Activated naive CD8-positive, alpha-beta T cell treated with anti-CD3 and anti-CD28 coated beads, Interleukin-2, amount 10 ng/mL, durations not matched to agents 7 days and 5 days (primary cell): ENCODE measurements at regions not wholly inside any gene's neighbourhood (a gene's known extent, or its start where the extent isn't known, plus 50 kb on each side); places are given as distances from the start of the nearest gene placed in this dataset.

Source experiments
- ATAC-seq: fragments of 150-1000 bp; cut with Tn5 transposase; one replicate; pipeline ENCODE4 v1.10.0; 2021; ENCODE audit warnings: low read depth, moderate library complexity
- POLR2A ChIA-PET: fragments of 350-600 bp; sonication (Branson Sonifier 250); formaldehyde crosslinking; loops from one replicate; lab custom pipeline; 2021; ENCODE audit warnings: antibody characterized with exemption; lab: Charles Lee
- DNase-seq: peaks from one replicate; pipeline ENCODE4 v3.0.0; 2021
- H3K27ac Mint-ChIP-seq: one replicate; pipeline ENCODE4 v1.8.0; 2022; ENCODE audit warnings: mild to moderate bottlenecking, mixed read lengths
- H3K27me3 Mint-ChIP-seq: one replicate; pipeline ENCODE4 v1.8.0; 2022; ENCODE audit warnings: mild to moderate bottlenecking, moderate library complexity, mixed read lengths
- H3K36me3 Mint-ChIP-seq: one replicate; pipeline ENCODE4 v1.8.0; 2021; ENCODE audit warnings: mild to moderate bottlenecking, mixed read lengths
- H3K4me1 Mint-ChIP-seq: one replicate; pipeline ENCODE4 v1.8.0; 2021; ENCODE audit warnings: mixed read lengths
- H3K4me3 Mint-ChIP-seq: one replicate; pipeline ENCODE4 v1.8.0; 2022; ENCODE audit warnings: mild to moderate bottlenecking, moderate library complexity, mixed read lengths
- H3K9me3 Mint-ChIP-seq: one replicate; pipeline ENCODE4 v1.8.0; 2021; ENCODE audit warnings: mixed read lengths

- POLR2A ChIA-PET: no interaction called here
- no peak for ATAC-seq
- Mint-ChIP-seq H3K4me1 (no peaks in the 10 kb centered on the region), H3K27me3 (peaks cover 24% of the 10 kb centered on the region), H3K4me3 (no peak overlapping the region), H3K36me3 (no peaks in the 10 kb centered on the region), H3K9me3 (no peaks in the 10 kb centered on the region), H3K27ac (no peak overlapping the region)
- DNase-seq: no peak
These were observed 57.0 kb upstream of the LMX1B start for GRCh38 chr9:126556560-126557250.

- POLR2A ChIA-PET: no interaction called here
- ATAC-seq (peak; percentile 71), DNase-seq (peak; percentile 70)
- Mint-ChIP-seq H3K36me3 (no peaks in the 10 kb centered on the region), H3K27me3 (peaks cover 24% of the 10 kb centered on the region), H3K9me3 (no peaks in the 10 kb centered on the region), H3K27ac (no peak overlapping the region), H3K4me3 (no peak overlapping the region), H3K4me1 (no peaks in the 10 kb centered on the region)
These were observed 55.6 kb upstream of the LMX1B start for GRCh38 chr9:126558051-126558665.

GRCh38 chr9:126559296-126559695 is 54.4 kb upstream of the LMX1B start:
- POLR2A ChIA-PET: no interaction called here
- Mint-ChIP-seq H3K27me3 (peaks cover 25% of the 10 kb centered on the region), H3K9me3 (no peaks in the 10 kb centered on the region), H3K27ac (no peak overlapping the region), H3K4me3 (no peak overlapping the region), H3K36me3 (no peaks in the 10 kb centered on the region), H3K4me1 (peaks cover 1% of the 10 kb centered on the region)
- DNase-seq (no peak), ATAC-seq (no peak)

- H3K36me3 Mint-ChIP-seq: no peaks in the 10 kb centered on the region
- peaks cover 33% of the 10 kb centered on the region for H3K27me3 Mint-ChIP-seq
- DNase-seq: no peak
- H3K27ac Mint-ChIP-seq: no peak overlapping the region
- POLR2A ChIA-PET: no interaction called here
- H3K4me3 Mint-ChIP-seq: no peak overlapping the region
- H3K9me3 Mint-ChIP-seq: no peaks in the 10 kb centered on the region
- ATAC-seq: no peak
- H3K4me1 Mint-ChIP-seq: peaks cover 1% of the 10 kb centered on the region
These were observed 52.1 kb upstream of the LMX1B start for GRCh38 chr9:126561582-126561981.

- Mint-ChIP-seq H3K4me1 (peaks cover 1% of the 10 kb centered on the region), H3K27ac (no peak overlapping the region), H3K27me3 (peaks cover 43% of the 10 kb centered on the region), H3K9me3 (no peaks in the 10 kb centered on the region), H3K4me3 (no peak overlapping the region), H3K36me3 (no peaks in the 10 kb centered on the region)
- DNase-seq (no peak), ATAC-seq (no peak)
- POLR2A ChIA-PET: no interaction called here
These were observed 50.2 kb upstream of the LMX1B start for GRCh38 chr9:126563556-126563955.
